ENCODE measurements at regions not wholly inside any gene's neighbourhood (a gene's known extent, or its start where the extent isn't known, plus 50 kb on each side); places are given as distances from the start of the nearest gene placed in this dataset.

DNA sequence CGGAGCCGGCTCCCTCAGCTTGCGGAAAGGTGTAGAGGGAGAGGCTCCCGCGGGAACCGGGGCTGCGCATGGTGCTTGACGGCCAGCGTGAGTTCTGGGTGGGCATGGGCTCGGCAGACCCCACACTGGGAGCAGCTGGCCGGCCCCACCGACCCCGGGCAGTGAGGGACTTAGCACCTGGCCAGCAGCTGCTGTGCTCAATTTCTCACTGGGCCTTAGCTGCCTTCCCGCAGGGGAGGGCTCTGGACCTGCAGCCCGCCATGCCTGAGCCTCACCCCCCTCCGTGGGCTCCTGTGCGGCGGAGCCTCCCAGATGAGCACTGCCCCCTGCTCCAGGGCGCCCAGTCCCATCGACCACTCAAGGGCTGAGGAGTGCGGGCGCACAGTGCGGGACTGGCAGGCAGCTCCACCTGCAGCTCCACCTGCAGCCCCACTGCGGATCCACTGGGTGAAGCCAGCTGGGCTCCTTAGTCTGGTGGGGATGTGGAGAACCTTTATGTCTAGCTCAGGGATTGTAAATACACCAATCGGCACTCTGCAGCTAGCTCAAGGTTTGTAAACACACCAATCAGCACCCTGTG, 1141.8 kb downstream of the PCDH17 start:
- TF ChIP-seq, protein P1, sequence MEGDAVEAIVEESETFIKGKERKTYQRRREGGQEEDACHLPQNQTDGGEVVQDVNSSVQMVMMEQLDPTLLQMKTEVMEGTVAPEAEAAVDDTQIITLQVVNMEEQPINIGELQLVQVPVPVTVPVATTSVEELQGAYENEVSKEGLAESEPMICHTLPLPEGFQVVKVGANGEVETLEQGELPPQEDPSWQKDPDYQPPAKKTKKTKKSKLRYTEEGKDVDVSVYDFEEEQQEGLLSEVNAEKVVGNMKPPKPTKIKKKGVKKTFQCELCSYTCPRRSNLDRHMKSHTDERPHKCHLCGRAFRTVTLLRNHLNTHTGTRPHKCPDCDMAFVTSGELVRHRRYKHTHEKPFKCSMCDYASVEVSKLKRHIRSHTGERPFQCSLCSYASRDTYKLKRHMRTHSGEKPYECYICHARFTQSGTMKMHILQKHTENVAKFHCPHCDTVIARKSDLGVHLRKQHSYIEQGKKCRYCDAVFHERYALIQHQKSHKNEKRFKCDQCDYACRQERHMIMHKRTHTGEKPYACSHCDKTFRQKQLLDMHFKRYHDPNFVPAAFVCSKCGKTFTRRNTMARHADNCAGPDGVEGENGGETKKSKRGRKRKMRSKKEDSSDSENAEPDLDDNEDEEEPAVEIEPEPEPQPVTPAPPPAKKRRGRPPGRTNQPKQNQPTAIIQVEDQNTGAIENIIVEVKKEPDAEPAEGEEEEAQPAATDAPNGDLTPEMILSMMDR (conservative IDR thresholded peaks at IDR 0.05; ENCODE audit: low read length): no peak
- no peak for TF ChIP-seq EZH2phosphoT487 (IDR thresholded peaks at IDR 0.05; ENCODE audit: borderline replicate concordance)
